ENCODE measurements at regions not wholly inside any gene's neighbourhood (a gene's known extent, or its start where the extent isn't known, plus 50 kb on each side); places are given as distances from the start of the nearest gene placed in this dataset.
"Not testable (repeated sequence)": the region's sequence is repeated elsewhere in the genome, so short reads cannot be mapped to it uniquely, and the experiment has no call there.

DNA sequence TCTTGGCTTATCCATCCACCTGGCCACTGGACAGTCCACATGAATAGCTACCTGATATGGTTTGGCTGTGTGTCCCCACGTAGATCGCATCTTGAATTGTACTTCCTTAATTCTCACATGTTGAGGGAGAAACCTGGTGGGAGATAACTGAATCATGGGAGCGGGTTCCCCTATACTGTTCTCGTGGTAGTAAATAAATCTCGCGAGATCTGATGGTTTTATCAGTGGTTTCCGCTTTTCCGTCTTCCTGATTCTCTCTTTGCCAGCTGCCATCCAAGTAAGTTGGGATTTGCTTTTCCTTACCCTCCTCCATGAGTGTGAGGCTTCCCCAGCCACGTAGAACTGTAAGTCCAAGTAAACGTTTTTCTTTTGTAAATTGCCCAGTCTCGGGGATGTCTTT, 720.8 kb downstream of the PRIM2 start:
- not testable (repeated sequence) for H3K79me2 ChIP-seq (ENCODE audit: control insufficient read depth, insufficient read depth, low read length, unreplicated experiment); H3K4me3 ChIP-seq (ENCODE audit: low read depth, low read length); H3K36me3 ChIP-seq (ENCODE audit: insufficient read depth, low read length); H3K27me3 ChIP-seq (ENCODE audit: insufficient read depth, low read length); H3K4me1 ChIP-seq (ENCODE audit: control insufficient read depth, insufficient read depth, low read length, unreplicated experiment); H2AFZ ChIP-seq (ENCODE audit: low read length, unreplicated experiment); H3K27ac ChIP-seq (ENCODE audit: low read depth, low read length)

DNA sequence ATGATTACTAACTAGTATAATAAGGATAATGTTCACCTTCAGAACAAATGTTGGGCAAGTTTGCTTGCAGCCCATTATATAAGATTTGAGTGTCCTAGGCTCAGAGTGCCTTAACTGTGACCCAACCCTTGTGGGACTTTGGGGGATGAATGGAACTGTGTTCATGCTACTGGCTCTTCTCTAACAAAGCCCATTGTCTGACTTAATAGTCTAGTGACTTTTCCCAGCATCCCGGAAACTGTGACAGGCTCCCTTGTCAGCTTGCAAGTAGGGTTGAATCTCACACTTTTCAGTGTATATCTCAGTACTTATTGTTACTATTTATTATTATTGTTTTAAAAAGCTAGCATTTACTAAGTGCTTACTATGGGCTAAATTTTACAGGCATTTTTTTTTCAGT, 729.2 kb downstream of the PRIM2 start:
- not testable (repeated sequence) for H2AFZ ChIP-seq (ENCODE audit: low read length, unreplicated experiment); H3K36me3 ChIP-seq (ENCODE audit: insufficient read depth, low read length); H3K4me1 ChIP-seq (ENCODE audit: control insufficient read depth, insufficient read depth, low read length, unreplicated experiment); H3K4me3 ChIP-seq (ENCODE audit: low read depth, low read length); H3K79me2 ChIP-seq (ENCODE audit: control insufficient read depth, insufficient read depth, low read length, unreplicated experiment); H3K27ac ChIP-seq (ENCODE audit: low read depth, low read length); H3K27me3 ChIP-seq (ENCODE audit: insufficient read depth, low read length)

DNA sequence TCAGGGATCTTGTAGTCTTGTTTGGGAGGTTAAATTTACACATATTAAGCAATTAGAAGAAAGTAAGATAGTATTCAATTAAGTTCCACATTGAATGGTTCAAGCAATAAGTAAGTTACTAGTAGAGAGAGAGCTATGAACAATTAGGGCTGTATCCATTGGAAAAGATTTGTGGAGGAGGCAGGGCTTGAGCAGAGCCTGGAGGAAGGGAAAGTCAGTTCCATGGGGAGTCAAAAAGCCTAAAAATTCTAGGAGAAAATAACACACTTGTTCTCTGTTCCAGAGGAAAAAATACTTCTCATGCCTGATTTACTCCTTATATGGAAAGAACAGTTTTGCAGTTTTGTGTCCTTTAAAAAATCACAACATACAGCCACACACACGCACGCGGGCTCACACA, 730.0 kb downstream of the PRIM2 start:
- H3K27me3 ChIP-seq (ENCODE audit: insufficient read depth, low read length); H3K79me2 ChIP-seq (ENCODE audit: control insufficient read depth, insufficient read depth, low read length, unreplicated experiment); H3K36me3 ChIP-seq (ENCODE audit: insufficient read depth, low read length); H2AFZ ChIP-seq (ENCODE audit: low read length, unreplicated experiment); H3K27ac ChIP-seq (ENCODE audit: low read depth, low read length); H3K4me3 ChIP-seq (ENCODE audit: low read depth, low read length); H3K4me1 ChIP-seq (ENCODE audit: control insufficient read depth, insufficient read depth, low read length, unreplicated experiment): not testable (repeated sequence)

DNA sequence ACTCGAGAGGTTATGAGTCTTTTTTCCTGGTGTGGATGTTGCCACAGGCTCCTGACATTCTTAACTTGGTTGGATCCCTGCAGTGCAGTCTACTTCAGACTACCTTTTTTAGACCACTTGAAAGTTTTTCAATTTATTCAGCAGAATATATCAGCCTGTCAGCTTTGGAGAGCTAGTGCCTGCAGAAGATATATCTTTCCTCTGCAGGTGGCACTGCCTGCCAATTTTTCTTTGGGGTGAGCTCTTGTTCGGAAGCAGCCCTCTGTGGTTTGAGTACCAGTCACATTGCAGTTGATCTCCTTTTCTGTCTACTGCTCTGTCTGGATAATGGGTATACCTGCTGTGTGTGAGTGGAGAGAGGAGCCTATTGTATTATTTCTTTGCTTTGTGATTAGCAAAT, 730.4 kb downstream of the PRIM2 start:
- H3K4me1 ChIP-seq (ENCODE audit: control insufficient read depth, insufficient read depth, low read length, unreplicated experiment); H3K27me3 ChIP-seq (ENCODE audit: insufficient read depth, low read length): not testable (repeated sequence)

DNA sequence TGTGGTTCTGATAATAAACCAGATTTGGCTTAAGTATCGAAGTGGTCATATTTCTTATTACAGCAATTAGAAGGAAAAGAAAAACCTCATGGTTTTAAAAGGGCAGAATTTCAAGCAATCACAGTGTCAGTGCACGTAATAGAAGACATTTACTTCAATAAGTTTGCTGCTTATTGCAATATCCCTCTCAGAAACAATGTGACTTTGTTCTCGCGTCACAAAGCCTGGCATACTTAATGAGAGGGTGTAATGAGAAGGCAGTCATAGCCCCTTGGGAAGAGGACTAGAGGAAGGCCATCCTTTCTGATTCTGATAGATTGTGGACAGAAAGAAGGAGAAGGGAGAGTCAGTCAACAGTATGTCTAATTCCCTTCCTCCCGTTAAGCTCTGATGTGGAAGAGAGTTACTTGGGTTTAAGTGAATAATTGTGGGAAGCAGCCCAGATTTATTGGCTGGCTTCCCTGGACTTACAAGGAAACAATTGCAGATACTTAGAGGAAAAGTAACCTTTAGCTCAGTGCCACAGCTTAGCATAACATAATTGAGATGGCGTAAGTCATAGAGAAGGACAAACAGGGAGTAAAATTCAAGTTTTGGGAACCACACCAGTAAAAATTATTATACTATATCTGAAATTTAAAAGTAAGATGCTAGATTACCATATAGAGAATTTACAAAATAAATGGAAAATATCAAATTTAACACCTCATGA, 738.2 kb downstream of the PRIM2 start:
- H3K36me3 ChIP-seq (ENCODE audit: insufficient read depth, low read length); H3K4me3 ChIP-seq (ENCODE audit: low read depth, low read length); H3K27ac ChIP-seq (ENCODE audit: low read depth, low read length); H2AFZ ChIP-seq (ENCODE audit: low read length, unreplicated experiment); H3K79me2 ChIP-seq (ENCODE audit: control insufficient read depth, insufficient read depth, low read length, unreplicated experiment); H3K27me3 ChIP-seq (ENCODE audit: insufficient read depth, low read length); H3K4me1 ChIP-seq (ENCODE audit: control insufficient read depth, insufficient read depth, low read length, unreplicated experiment): not testable (repeated sequence)

More for the DNA sequence above, 730.4 kb downstream of the PRIM2 start:
- H2AFZ ChIP-seq (ENCODE audit: low read length, unreplicated experiment); H3K36me3 ChIP-seq (ENCODE audit: insufficient read depth, low read length); H3K27ac ChIP-seq (ENCODE audit: low read depth, low read length); H3K79me2 ChIP-seq (ENCODE audit: control insufficient read depth, insufficient read depth, low read length, unreplicated experiment); H3K4me3 ChIP-seq (ENCODE audit: low read depth, low read length): not testable (repeated sequence)

DNA sequence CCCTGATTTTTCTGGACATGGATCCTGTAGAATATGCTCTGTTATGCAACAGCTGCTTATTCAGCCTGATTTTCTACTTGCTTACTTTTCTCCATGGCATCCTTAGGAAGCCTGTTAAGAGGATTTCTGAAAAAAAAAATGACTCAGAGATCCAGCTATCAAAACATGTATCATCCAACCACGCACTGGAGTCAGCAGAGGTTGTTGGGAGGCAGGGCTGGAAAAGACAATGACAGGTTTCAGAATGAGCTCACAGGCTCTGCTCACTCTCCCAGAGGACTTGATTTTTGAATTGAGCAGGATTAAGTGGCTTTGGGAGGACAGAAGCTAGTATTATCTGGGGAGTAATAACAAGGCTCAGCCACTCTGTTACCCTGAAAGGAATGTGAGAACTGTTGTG, 742.3 kb downstream of the PRIM2 start:
- H3K4me3 ChIP-seq (ENCODE audit: low read depth, low read length); H3K79me2 ChIP-seq (ENCODE audit: control insufficient read depth, insufficient read depth, low read length, unreplicated experiment); H2AFZ ChIP-seq (ENCODE audit: low read length, unreplicated experiment); H3K4me1 ChIP-seq (ENCODE audit: control insufficient read depth, insufficient read depth, low read length, unreplicated experiment); H3K27ac ChIP-seq (ENCODE audit: low read depth, low read length); H3K36me3 ChIP-seq (ENCODE audit: insufficient read depth, low read length); H3K27me3 ChIP-seq (ENCODE audit: insufficient read depth, low read length): not testable (repeated sequence)

DNA sequence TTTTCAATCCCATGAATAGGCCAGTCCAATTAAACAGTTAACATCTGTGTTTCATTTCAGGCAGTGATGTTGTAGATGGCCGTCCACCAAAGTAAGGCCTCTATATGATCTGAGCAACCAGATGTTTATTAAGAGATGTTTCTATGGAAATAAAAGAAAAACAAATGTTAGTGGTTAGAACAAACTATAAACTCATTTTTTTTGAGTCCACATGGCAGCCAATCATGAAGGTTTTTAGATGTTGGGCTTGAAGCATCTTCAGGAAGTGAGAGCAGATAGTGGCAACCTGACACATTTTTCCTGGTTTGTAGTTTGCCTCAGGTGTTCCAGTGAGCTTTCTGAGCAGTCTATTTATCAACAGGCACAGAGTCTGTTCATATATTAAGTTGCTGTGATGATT, 746.1 kb downstream of the PRIM2 start:
- not testable (repeated sequence) for H2AFZ ChIP-seq (ENCODE audit: low read length, unreplicated experiment)

DNA sequence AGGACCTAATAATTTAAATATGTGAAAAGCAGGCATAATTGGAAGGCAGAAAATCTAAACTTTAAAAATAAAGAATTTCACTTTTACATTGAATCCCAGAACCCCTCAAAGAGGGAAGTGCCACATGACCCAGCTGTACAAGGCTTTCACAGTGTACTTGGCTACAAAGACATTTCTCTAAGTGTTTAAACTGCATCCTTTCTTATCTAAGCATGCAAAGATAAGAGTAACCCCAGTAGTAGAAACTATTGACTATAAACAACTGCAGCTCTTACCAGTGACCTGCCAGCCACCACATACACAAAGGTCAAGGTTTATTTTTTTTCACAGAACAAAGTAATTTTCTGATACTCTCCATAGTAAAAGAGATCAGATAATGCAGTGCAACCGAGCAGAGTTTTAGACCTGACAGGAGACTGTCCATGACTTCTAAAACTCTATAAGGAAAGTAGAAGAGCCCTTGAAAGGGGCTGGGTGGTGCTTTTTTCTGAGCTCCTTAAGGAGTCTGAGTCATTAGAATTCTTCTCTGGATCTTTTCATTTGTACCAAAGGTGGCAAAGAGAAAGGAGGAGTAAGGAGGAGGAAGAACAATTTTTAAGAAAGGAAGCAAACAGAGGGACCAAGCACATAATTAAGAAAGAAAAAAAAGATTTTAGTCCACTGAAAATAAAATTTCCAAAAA, 750.6 kb downstream of the PRIM2 start:
- H3K36me3 ChIP-seq (ENCODE audit: insufficient read depth, low read length); H3K27ac ChIP-seq (ENCODE audit: low read depth, low read length); H3K4me1 ChIP-seq (ENCODE audit: control insufficient read depth, insufficient read depth, low read length, unreplicated experiment); H2AFZ ChIP-seq (ENCODE audit: low read length, unreplicated experiment); H3K27me3 ChIP-seq (ENCODE audit: insufficient read depth, low read length); H3K79me2 ChIP-seq (ENCODE audit: control insufficient read depth, insufficient read depth, low read length, unreplicated experiment); H3K4me3 ChIP-seq (ENCODE audit: low read depth, low read length): not testable (repeated sequence)

More for the DNA sequence above, 746.1 kb downstream of the PRIM2 start:
- H3K4me1 ChIP-seq (ENCODE audit: control insufficient read depth, insufficient read depth, low read length, unreplicated experiment); H3K4me3 ChIP-seq (ENCODE audit: low read depth, low read length); H3K27me3 ChIP-seq (ENCODE audit: insufficient read depth, low read length); H3K79me2 ChIP-seq (ENCODE audit: control insufficient read depth, insufficient read depth, low read length, unreplicated experiment); H3K27ac ChIP-seq (ENCODE audit: low read depth, low read length); H3K36me3 ChIP-seq (ENCODE audit: insufficient read depth, low read length): not testable (repeated sequence)

DNA sequence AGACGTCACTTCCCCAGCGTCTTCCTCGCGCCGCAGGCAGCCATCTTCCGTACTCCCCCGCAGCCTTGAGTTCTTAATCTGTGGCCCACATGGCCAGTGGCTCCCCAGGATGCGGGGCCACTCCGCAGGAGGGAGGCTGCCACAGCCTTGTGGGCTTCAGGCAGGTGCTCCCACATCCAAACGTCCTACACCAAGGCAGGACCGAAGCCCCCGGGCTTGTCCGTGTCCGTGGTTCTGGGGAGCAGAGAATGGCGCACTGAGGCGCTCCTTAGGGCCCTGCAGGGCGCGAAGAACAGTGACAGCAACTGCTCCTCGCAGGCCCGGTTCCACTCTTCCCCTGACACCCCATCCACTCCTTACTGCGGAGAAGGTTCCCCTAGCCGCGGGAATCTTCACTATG, 755.8 kb downstream of the PRIM2 start:
- Histone ChIP-seq H3K36me3 (ENCODE audit: insufficient read depth, low read length) (no peaks in the 10 kb centered on the region), H3K4me3 (ENCODE audit: low read depth, low read length) (no peak overlapping the region), H3K27ac (ENCODE audit: low read depth, low read length) (no peak overlapping the region), H3K4me1 (ENCODE audit: control insufficient read depth, insufficient read depth, low read length, unreplicated experiment) (no peaks in the 10 kb centered on the region), H3K79me2 (ENCODE audit: control insufficient read depth, insufficient read depth, low read length, unreplicated experiment) (no peaks in the 10 kb centered on the region), H2AFZ (ENCODE audit: low read length, unreplicated experiment) (no peak overlapping the region), H3K27me3 (ENCODE audit: insufficient read depth, low read length) (no peaks in the 10 kb centered on the region)

DNA sequence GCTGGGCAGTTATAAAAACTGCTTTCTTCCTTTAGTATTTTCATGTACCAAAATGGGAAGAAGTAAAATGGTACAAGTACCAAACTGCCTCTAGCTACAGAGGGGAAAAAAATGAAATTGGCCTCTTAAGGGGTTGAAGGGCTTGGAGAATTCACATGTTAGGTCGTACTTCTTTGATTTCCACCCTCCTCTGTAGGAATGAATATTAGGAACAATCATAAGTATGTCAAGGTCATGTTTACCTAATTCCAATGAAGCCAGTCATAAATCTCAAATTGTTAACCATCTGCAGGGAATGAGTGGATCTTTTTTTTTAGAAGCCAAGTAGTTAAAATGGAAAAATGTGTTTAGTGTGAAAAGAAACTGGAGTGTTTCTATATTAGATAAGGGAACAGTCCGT, 772.6 kb downstream of the PRIM2 start:
- not testable (repeated sequence) for H3K27ac ChIP-seq (ENCODE audit: low read depth, low read length); H3K27me3 ChIP-seq (ENCODE audit: insufficient read depth, low read length); H3K79me2 ChIP-seq (ENCODE audit: control insufficient read depth, insufficient read depth, low read length, unreplicated experiment); H3K4me3 ChIP-seq (ENCODE audit: low read depth, low read length); H3K4me1 ChIP-seq (ENCODE audit: control insufficient read depth, insufficient read depth, low read length, unreplicated experiment); H3K36me3 ChIP-seq (ENCODE audit: insufficient read depth, low read length); H2AFZ ChIP-seq (ENCODE audit: low read length, unreplicated experiment)

DNA sequence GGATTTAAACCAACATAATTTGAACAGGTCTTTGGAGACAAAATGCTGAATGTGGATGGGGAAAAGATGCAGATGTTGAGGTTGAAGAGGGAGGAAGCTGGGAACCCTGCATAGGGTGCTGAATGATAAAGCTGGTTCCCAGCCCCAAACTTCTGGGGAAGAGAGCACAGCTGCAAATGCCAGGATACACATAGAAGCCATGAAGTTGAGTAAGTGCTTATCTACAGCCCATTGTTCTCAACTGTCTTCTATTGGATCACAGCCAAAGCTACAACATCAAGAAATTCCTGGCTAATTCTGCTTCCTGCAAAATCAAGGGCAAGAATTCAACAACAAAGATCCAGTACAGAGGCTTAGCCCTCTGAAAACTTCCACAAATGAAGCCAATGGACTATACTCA, 779.8 kb downstream of the PRIM2 start:
- not testable (repeated sequence) for H3K36me3 ChIP-seq (ENCODE audit: insufficient read depth, low read length); H2AFZ ChIP-seq (ENCODE audit: low read length, unreplicated experiment); H3K79me2 ChIP-seq (ENCODE audit: control insufficient read depth, insufficient read depth, low read length, unreplicated experiment); H3K27ac ChIP-seq (ENCODE audit: low read depth, low read length); H3K4me1 ChIP-seq (ENCODE audit: control insufficient read depth, insufficient read depth, low read length, unreplicated experiment); H3K4me3 ChIP-seq (ENCODE audit: low read depth, low read length); H3K27me3 ChIP-seq (ENCODE audit: insufficient read depth, low read length)
